ENCODE measurements at regions not wholly inside any gene's neighbourhood (a gene's known extent, or its start where the extent isn't known, plus 50 kb on each side); places are given as distances from the start of the nearest gene placed in this dataset.

- Histone ChIP-seq H3K4me3 (ENCODE audit: low read depth in 1 of 2, low read length in 2 of 2) (no peak overlapping the region), H3K4me2 (ENCODE audit: insufficient read depth, low read length) (no peak overlapping the region), H3K27ac (ENCODE audit: low read length) (no peak overlapping the region), H3K36me3 (ENCODE audit: insufficient read depth, low read length) (no peaks in the 10 kb centered on the region), H2AFZ (ENCODE audit: low read depth, low read length) (no peak overlapping the region), H3K79me2 (ENCODE audit: insufficient read depth, low read length) (no peaks in the 10 kb centered on the region), H4K20me1 (ENCODE audit: insufficient read depth, low read length) (no peaks in the 10 kb centered on the region), H3K27me3 (ENCODE audit: insufficient read depth, low read length, poor library complexity) (no peaks in the 10 kb centered on the region), H3K4me1 (ENCODE audit: insufficient read depth, low read length) (no peaks in the 10 kb centered on the region), H3K9me3 (ENCODE audit: insufficient read depth, low read length, severe bottlenecking) (peaks cover 6% of the 10 kb centered on the region), H3K9ac (ENCODE audit: low read depth, low read length) (no peak overlapping the region)
- no peak for TF ChIP-seq EZH2 (IDR thresholded peaks at IDR 0.05; ENCODE audit: borderline replicate concordance, low read depth, low read length, severe bottlenecking)
- no peak for TF ChIP-seq CTCF (IDR thresholded peaks at IDR 0.05; ENCODE audit: borderline replicate concordance, extremely low read depth, low read length, poor library complexity, severe bottlenecking)
- no peak for ATAC-seq (ENCODE audit: insufficient read depth, low read depth)
- DNase-seq = no peak
These were observed 422.2 kb upstream of the SALL3 start for GRCh38 chr18:78557371-78557770.

GRCh38 chr18:78558101-78558810 is 421.4 kb upstream of the SALL3 start:
- H3K4me1 ChIP-seq (ENCODE audit: insufficient read depth, low read length) = no peaks in the 10 kb centered on the region
- H3K79me2 ChIP-seq (ENCODE audit: insufficient read depth, low read length) = no peaks in the 10 kb centered on the region
- H3K9ac ChIP-seq (ENCODE audit: low read depth, low read length) = no peak overlapping the region
- no peak overlapping the region for H3K4me3 ChIP-seq (ENCODE audit: low read depth in 1 of 2, low read length in 2 of 2)
- H3K27ac ChIP-seq (ENCODE audit: low read length) = no peak overlapping the region
- TF ChIP-seq CTCF (IDR thresholded peaks at IDR 0.05; ENCODE audit: borderline replicate concordance, extremely low read depth, low read length, poor library complexity, severe bottlenecking) = no peak
- TF ChIP-seq EZH2 (IDR thresholded peaks at IDR 0.05; ENCODE audit: borderline replicate concordance, low read depth, low read length, severe bottlenecking) = no peak
- H3K27me3 ChIP-seq (ENCODE audit: insufficient read depth, low read length, poor library complexity) = no peaks in the 10 kb centered on the region
- H3K4me2 ChIP-seq (ENCODE audit: insufficient read depth, low read length) = no peak overlapping the region
- H3K9me3 ChIP-seq (ENCODE audit: insufficient read depth, low read length, severe bottlenecking) = peaks cover 6% of the 10 kb centered on the region
- DNase-seq = no peak
- H3K36me3 ChIP-seq (ENCODE audit: insufficient read depth, low read length) = no peaks in the 10 kb centered on the region
- ATAC-seq (ENCODE audit: insufficient read depth, low read depth) = no peak
- H4K20me1 ChIP-seq (ENCODE audit: insufficient read depth, low read length) = no peaks in the 10 kb centered on the region
- H2AFZ ChIP-seq (ENCODE audit: low read depth, low read length) = no peak overlapping the region; the same call in 1 of the 2 replicates

GRCh38 chr18:78558948-78559347 is 420.7 kb upstream of the SALL3 start:
- ATAC-seq (ENCODE audit: insufficient read depth, low read depth) (no peak), DNase-seq (no peak)
- no peak overlapping the region for H3K9ac ChIP-seq (ENCODE audit: low read depth, low read length)
- no peak overlapping the region for H3K4me2 ChIP-seq (ENCODE audit: insufficient read depth, low read length)
- no peak overlapping the region for H3K27ac ChIP-seq (ENCODE audit: low read length)
- H3K27me3 ChIP-seq (ENCODE audit: insufficient read depth, low read length, poor library complexity) = no peaks in the 10 kb centered on the region
- H3K4me3 ChIP-seq (ENCODE audit: low read depth in 1 of 2, low read length in 2 of 2) = no peak overlapping the region
- no peaks in the 10 kb centered on the region for H3K4me1 ChIP-seq (ENCODE audit: insufficient read depth, low read length)
- H4K20me1 ChIP-seq (ENCODE audit: insufficient read depth, low read length) = no peaks in the 10 kb centered on the region
- no peak overlapping the region for H2AFZ ChIP-seq (ENCODE audit: low read depth, low read length)
- TF ChIP-seq EZH2 (IDR thresholded peaks at IDR 0.05; ENCODE audit: borderline replicate concordance, low read depth, low read length, severe bottlenecking) = no peak
- H3K79me2 ChIP-seq (ENCODE audit: insufficient read depth, low read length) = no peaks in the 10 kb centered on the region
- no peaks in the 10 kb centered on the region for H3K36me3 ChIP-seq (ENCODE audit: insufficient read depth, low read length)
- H3K9me3 ChIP-seq (ENCODE audit: insufficient read depth, low read length, severe bottlenecking) = peaks cover 6% of the 10 kb centered on the region

- Histone ChIP-seq H2AFZ (ENCODE audit: low read depth, low read length) (no peak overlapping the region), H3K4me3 (ENCODE audit: low read depth in 1 of 2, low read length in 2 of 2) (no peak overlapping the region), H3K36me3 (ENCODE audit: insufficient read depth, low read length) (no peaks in the 10 kb centered on the region), H3K27me3 (ENCODE audit: insufficient read depth, low read length, poor library complexity) (no peaks in the 10 kb centered on the region), H3K79me2 (ENCODE audit: insufficient read depth, low read length) (no peaks in the 10 kb centered on the region), H3K9ac (ENCODE audit: low read depth, low read length) (no peak overlapping the region), H3K9me3 (ENCODE audit: insufficient read depth, low read length, severe bottlenecking) (peaks cover 6% of the 10 kb centered on the region), H4K20me1 (ENCODE audit: insufficient read depth, low read length) (no peaks in the 10 kb centered on the region), H3K4me2 (ENCODE audit: insufficient read depth, low read length) (no peak overlapping the region), H3K27ac (ENCODE audit: low read length) (no peak overlapping the region), H3K4me1 (ENCODE audit: insufficient read depth, low read length) (no peaks in the 10 kb centered on the region)
- ATAC-seq (ENCODE audit: insufficient read depth, low read depth) (no peak), DNase-seq (no peak)
- no peak for TF ChIP-seq EZH2 (IDR thresholded peaks at IDR 0.05; ENCODE audit: borderline replicate concordance, low read depth, low read length, severe bottlenecking)
- no peak for TF ChIP-seq CTCF (IDR thresholded peaks at IDR 0.05; ENCODE audit: borderline replicate concordance, extremely low read depth, low read length, poor library complexity, severe bottlenecking)
These were observed 420.0 kb upstream of the SALL3 start for GRCh38 chr18:78559584-78559983.

Measured in DND-41 (cell line).